PC-9 (cell line): ENCODE measurements at regions not wholly inside any gene's neighbourhood (a gene's known extent, or its start where the extent isn't known, plus 50 kb on each side); places are given as distances from the start of the nearest gene placed in this dataset.

Experiments
- CTCF ChIP-seq: fragments of 200-600 bp; sonication (generic); conservative IDR thresholded peaks from 2 replicates; pipeline ENCODE4 v1.6.1; 2017; ENCODE audit warnings: mixed run types, antibody characterized with exemption, mild to moderate bottlenecking, moderate library complexity
- EZH2 ChIP-seq: fragments of 200-600 bp; sonication (generic); IDR thresholded peaks from 2 replicates; pipeline ENCODE4 v1.8.0; 2017; ENCODE audit warnings: antibody characterized with exemption, low read depth

- no peak for TF ChIP-seq CTCF
- no peak for TF ChIP-seq EZH2
Measured at GRCh38 chr20:60203451-60203850, 245.2 kb downstream of the CDH26 start.
